ENCODE measurements at regions not wholly inside any gene's neighbourhood (a gene's known extent, or its start where the extent isn't known, plus 50 kb on each side); places are given as distances from the start of the nearest gene placed in this dataset.

GRCh38 chr9:11500780-11501179, 888.0 kb upstream of the PTPRD start:
- ATAC-seq (ENCODE audit: low read depth) (no peak), DNase-seq (ENCODE audit: low spot score) (no peak)
- Histone ChIP-seq H3K36me3 (ENCODE audit: low read depth) (no peaks in the 10 kb centered on the region), H3K4me3 (ENCODE audit: severe bottlenecking) (no peak overlapping the region), H3K4me1 (ENCODE audit: insufficient read depth, poor library complexity, severe bottlenecking) (no peaks in the 10 kb centered on the region), H3K27me3 (ENCODE audit: insufficient read depth, poor library complexity, severe bottlenecking) (no peaks in the 10 kb centered on the region), H3K27ac (ENCODE audit: poor library complexity, severe bottlenecking) (no peak overlapping the region), H3K9me3 (ENCODE audit: severe bottlenecking) (no peaks in the 10 kb centered on the region)
- no peak for TF ChIP-seq CTCF (IDR thresholded peaks at IDR 0.05; ENCODE audit: poor library complexity, severe bottlenecking)

GRCh38 chr9:11506980-11507379, 894.2 kb upstream of the PTPRD start:
- ATAC-seq (ENCODE audit: low read depth) = no peak
- Histone ChIP-seq H3K4me1 (ENCODE audit: insufficient read depth, poor library complexity, severe bottlenecking) (no peaks in the 10 kb centered on the region), H3K27ac (ENCODE audit: poor library complexity, severe bottlenecking) (no peak overlapping the region), H3K36me3 (ENCODE audit: low read depth) (no peaks in the 10 kb centered on the region), H3K4me3 (ENCODE audit: severe bottlenecking) (no peak overlapping the region), H3K27me3 (ENCODE audit: insufficient read depth, poor library complexity, severe bottlenecking) (no peaks in the 10 kb centered on the region), H3K9me3 (ENCODE audit: severe bottlenecking) (no peaks in the 10 kb centered on the region)
- TF ChIP-seq CTCF (IDR thresholded peaks at IDR 0.05; ENCODE audit: poor library complexity, severe bottlenecking) = no peak
- no peak for DNase-seq (ENCODE audit: low spot score)

GRCh38 chr9:11537566-11537965, 924.8 kb upstream of the PTPRD start:
- no peak overlapping the region for H3K4me3 ChIP-seq (ENCODE audit: severe bottlenecking)
- H3K27ac ChIP-seq (ENCODE audit: poor library complexity, severe bottlenecking) = no peak overlapping the region
- DNase-seq (ENCODE audit: low spot score) (no peak), ATAC-seq (ENCODE audit: low read depth) (no peak)
- no peaks in the 10 kb centered on the region for H3K27me3 ChIP-seq (ENCODE audit: insufficient read depth, poor library complexity, severe bottlenecking)
- TF ChIP-seq CTCF (IDR thresholded peaks at IDR 0.05; ENCODE audit: poor library complexity, severe bottlenecking) = no peak
- no peaks in the 10 kb centered on the region for H3K9me3 ChIP-seq (ENCODE audit: severe bottlenecking)
- H3K4me1 ChIP-seq (ENCODE audit: insufficient read depth, poor library complexity, severe bottlenecking) = no peaks in the 10 kb centered on the region
- no peaks in the 10 kb centered on the region for H3K36me3 ChIP-seq (ENCODE audit: low read depth)

- H3K9me3 ChIP-seq (ENCODE audit: severe bottlenecking) = no peaks in the 10 kb centered on the region
- ATAC-seq (ENCODE audit: low read depth) (no peak), DNase-seq (ENCODE audit: low spot score) (no peak)
- H3K27ac ChIP-seq (ENCODE audit: poor library complexity, severe bottlenecking) = no peak overlapping the region
- H3K4me1 ChIP-seq (ENCODE audit: insufficient read depth, poor library complexity, severe bottlenecking) = no peaks in the 10 kb centered on the region
- no peak overlapping the region for H3K4me3 ChIP-seq (ENCODE audit: severe bottlenecking)
- no peak for TF ChIP-seq CTCF (IDR thresholded peaks at IDR 0.05; ENCODE audit: poor library complexity, severe bottlenecking)
- H3K27me3 ChIP-seq (ENCODE audit: insufficient read depth, poor library complexity, severe bottlenecking) = no peaks in the 10 kb centered on the region
- H3K36me3 ChIP-seq (ENCODE audit: low read depth) = no peaks in the 10 kb centered on the region
Observed at GRCh38 chr9:11542781-11543180, 930.0 kb upstream of the PTPRD start.

- DNase-seq (ENCODE audit: low spot score) (no peak), ATAC-seq (ENCODE audit: low read depth) (no peak)
- no peak overlapping the region for H3K27ac ChIP-seq (ENCODE audit: poor library complexity, severe bottlenecking)
- no peaks in the 10 kb centered on the region for H3K9me3 ChIP-seq (ENCODE audit: severe bottlenecking)
- no peak overlapping the region for H3K4me3 ChIP-seq (ENCODE audit: severe bottlenecking)
- no peak for TF ChIP-seq CTCF (IDR thresholded peaks at IDR 0.05; ENCODE audit: poor library complexity, severe bottlenecking)
- no peaks in the 10 kb centered on the region for H3K36me3 ChIP-seq (ENCODE audit: low read depth)
- H3K4me1 ChIP-seq (ENCODE audit: insufficient read depth, poor library complexity, severe bottlenecking) = no peaks in the 10 kb centered on the region
- H3K27me3 ChIP-seq (ENCODE audit: insufficient read depth, poor library complexity, severe bottlenecking) = no peaks in the 10 kb centered on the region
Observed at GRCh38 chr9:11546231-11546630, 933.4 kb upstream of the PTPRD start.

Data from RWPE2 (cell line).